GM12891 (cell line): ENCODE measurements at regions not wholly inside any gene's neighbourhood (a gene's known extent, or its start where the extent isn't known, plus 50 kb on each side); places are given as distances from the start of the nearest gene placed in this dataset.

Experiments
- POLR2A ChIP-seq: IDR thresholded peaks from 2 replicates; pipeline ENCODE4 v1.6.1; 2011; ENCODE audit warnings: low read depth, low read length, control low read depth
- POLR2AphosphoS5 ChIP-seq: IDR thresholded peaks from 2 replicates; pipeline ENCODE4 v1.6.1; 2011; ENCODE audit warnings: low read depth, low read length, control low read depth

- TF ChIP-seq POLR2AphosphoS5 (no peak), POLR2A (no peak)
Measured at GRCh38 chr21:35575280-35575915, 484.9 kb downstream of the SETD4 start.
